Tibial nerve (tissue), 4 donors: ENCODE measurements at regions not wholly inside any gene's neighbourhood (a gene's known extent, or its start where the extent isn't known, plus 50 kb on each side); places are given as distances from the start of the nearest gene placed in this dataset.

ENCODE experiments used
- CTCF ChIP-seq, 5 experiments: fragments of 200-600 bp in 3 of 5; fragments of 450-650 bp in 2 of 5; sonication (generic) in 3 of 5; IDR thresholded peaks; one replicate each; pipeline ENCODE4 v1.5.1; 2016 to 2019; ENCODE audit warnings: antibody characterized with exemption in 5 of 5, mild to moderate bottlenecking in 3 of 5, moderate library complexity in 2 of 5
- EP300 ChIP-seq, 2 donors: sonication (generic); formaldehyde crosslinking; IDR thresholded peaks; one replicate each; pipeline ENCODE4 v1.6.1; 2017; ENCODE audit warnings: antibody characterized with exemption in 2 of 2, mild to moderate bottlenecking in 1 of 2
- POLR2A ChIP-seq, 2 donors: fragments of 450-650 bp; IDR thresholded peaks; one replicate each; pipeline ENCODE4 v1.6.1; 2017; ENCODE audit warnings: antibody characterized with exemption in 2 of 2, mild to moderate bottlenecking in 2 of 2, moderate library complexity in 2 of 2

- TF ChIP-seq CTCF (IDR thresholded peaks at IDR 0.05) (no peak), POLR2A (IDR thresholded peaks at IDR 0.05) (no peak), EP300 (IDR thresholded peaks at IDR 0.05) (no peak)
Measured at GRCh38 chr5:145360936-145361335, 474.2 kb downstream of the PRELID2 start.
